CD4-positive, alpha-beta T cell (primary cell): ENCODE measurements at regions not wholly inside any gene's neighbourhood (a gene's known extent, or its start where the extent isn't known, plus 50 kb on each side); places are given as distances from the start of the nearest gene placed in this dataset.

Experiments
- ATAC-seq: fragments of 200-7000 bp; cut with Tn5 transposase; one replicate; pipeline ENCODE4 v1.10.0; 2022; ENCODE audit warnings: mild to moderate bottlenecking; ENCODE audit not compliant: poor library complexity
- CTCF ChIA-PET: fragments of 350-600 bp; sonication (Branson Sonifier 250); formaldehyde crosslinking; loops from one replicate; lab custom pipeline; 2021; ENCODE audit warnings: antibody characterized with exemption, inconsistent platforms; lab: Charles Lee
- POLR2A ChIA-PET: fragments of 350-600 bp; sonication (Branson Sonifier 250); formaldehyde crosslinking; loops from one replicate; lab custom pipeline; 2021; ENCODE audit warnings: antibody characterized with exemption, inconsistent platforms; lab: Charles Lee
- DNase-seq, 14 experiments: peaks; one replicate each; pipeline ENCODE4 v3.0.0-alpha.2; 2013 to 2020; ENCODE audit warnings: mixed read lengths in 2 of 14
- H3K27ac ChIP-seq, 2 donors: one replicate each; pipeline versions ENCODE4 v1.5.1 to v1.7.0; 2013; ENCODE audit warnings: low read length in 2 of 2, low read depth in 1 of 2, mild to moderate bottlenecking in 1 of 2
- H3K27me3 ChIP-seq, 2 experiments: 1 replicate in 1 of 2; 2 replicates in 1 of 2; pipeline versions ENCODE4 v1.6.1 to v1.7.0; 2013; ENCODE audit warnings: low read length in 2 of 2, control low read depth in 1 of 2, mild to moderate bottlenecking in 1 of 2, moderate library complexity in 1 of 2; ENCODE audit not compliant: insufficient read depth in 2 of 2, control insufficient read depth in 1 of 2
- H3K36me3 ChIP-seq: one replicate; pipeline ENCODE4 v1.6.1; 2013; ENCODE audit warnings: low read length, control low read depth; ENCODE audit not compliant: insufficient read depth
- H3K4me1 ChIP-seq: one replicate; pipeline ENCODE4 v1.6.1; 2013; ENCODE audit warnings: low read length, control low read depth; ENCODE audit not compliant: insufficient read depth
- H3K4me3 ChIP-seq: one replicate; pipeline ENCODE4 v1.5.1; 2013; ENCODE audit warnings: mild to moderate bottlenecking, low read length, moderate library complexity
- H3K9me3 ChIP-seq, 2 experiments: 1 replicate in 1 of 2; 2 replicates in 1 of 2; pipeline versions ENCODE4 v1.6.1 to v1.7.0; 2013; ENCODE audit warnings: low read length in 2 of 2, mild to moderate bottlenecking in 2 of 2, control low read depth in 1 of 2, moderate library complexity in 1 of 2; ENCODE audit not compliant: control insufficient read depth in 1 of 2, insufficient read depth in 1 of 2
- H3K27ac Mint-ChIP-seq: one replicate; pipeline ENCODE4 v1.8.0; 2020; ENCODE audit warnings: mixed read lengths
- H3K27me3 Mint-ChIP-seq: one replicate; pipeline ENCODE4 v1.8.0; 2021; ENCODE audit warnings: mixed read lengths
- H3K36me3 Mint-ChIP-seq: one replicate; pipeline ENCODE4 v1.8.0; 2021; ENCODE audit warnings: low read depth, mixed read lengths
- H3K4me1 Mint-ChIP-seq: one replicate; pipeline ENCODE4 v1.8.0; 2021; ENCODE audit warnings: low read depth, mixed read lengths
- H3K4me3 Mint-ChIP-seq: one replicate; pipeline ENCODE4 v1.8.0; 2020; ENCODE audit warnings: mild to moderate bottlenecking, mixed read lengths
- H3K9me3 Mint-ChIP-seq: one replicate; pipeline ENCODE4 v1.8.0; 2020; ENCODE audit warnings: mixed read lengths
- CTCF ChIP-seq: fragments of 200-600 bp; IDR thresholded peaks from one replicate; pipeline ENCODE4 v1.8.0; 2022; ENCODE audit warnings: antibody characterized with exemption, mild to moderate bottlenecking
- intact Hi-C, 2 experiments: fragments of 100-400 bp; cut with DNase I in 1 of 2; cut with micrococcal nuclease in 1 of 2; formaldehyde crosslinking; loops; one replicate each; pipeline versions ENCODE4 v1.15.1 to v1.9.0; 2023 to 2025; cut with DNase I, micrococcal nuclease

GRCh38 chr5:82754036-82754746 is 323.0 kb downstream of the TMEM167A start:
- Mint-ChIP-seq H3K9me3 (no peaks in the 10 kb centered on the region), H3K27ac (no peak overlapping the region), H3K36me3 (no peaks in the 10 kb centered on the region), H3K4me1 (peaks cover 9% of the 10 kb centered on the region), H3K4me3 (no peak overlapping the region), H3K27me3 (no peaks in the 10 kb centered on the region)
- ChIA-PET CTCF (no interaction called here), POLR2A (no interaction called here)
- no peak for TF ChIP-seq CTCF
- Histone ChIP-seq H3K4me3 (no peak overlapping the region), H3K9me3 (no peaks in the 10 kb centered on the region), H3K27ac (no peak overlapping the region), H3K4me1 (no peaks in the 10 kb centered on the region), H3K27me3 (no peaks in the 10 kb centered on the region), H3K36me3 (no peaks in the 10 kb centered on the region)
- ATAC-seq, result no peak
- intact Hi-C loops, result no loop called here
- no peak for DNase-seq

DNA sequence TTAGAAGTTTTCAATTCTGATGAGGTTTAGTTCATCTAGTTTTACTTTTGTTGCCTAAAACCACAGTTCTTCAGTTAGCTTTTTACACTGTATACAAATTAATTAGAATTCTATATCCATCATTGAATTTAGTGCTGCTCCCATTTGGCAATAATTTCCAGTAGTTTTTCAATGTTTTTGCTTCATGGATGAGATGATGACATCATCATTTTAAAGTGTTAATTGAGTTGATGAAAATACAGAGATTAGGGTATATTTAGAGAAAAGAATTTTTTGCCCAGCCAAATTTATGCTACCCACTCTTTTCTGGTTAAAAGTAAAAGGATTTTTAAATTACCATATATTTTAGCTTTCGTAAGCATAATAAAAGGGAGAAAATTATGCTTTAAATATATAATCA is 323.8 kb downstream of the TMEM167A start:
- no peak overlapping the region for H3K27ac Mint-ChIP-seq
- H3K4me1 Mint-ChIP-seq, result peaks cover 17% of the 10 kb centered on the region
- H3K4me3 Mint-ChIP-seq, result no peak overlapping the region
- Histone ChIP-seq H3K27ac (no peak overlapping the region), H3K4me1 (peaks cover 4% of the 10 kb centered on the region), H3K4me3 (no peak overlapping the region), H3K36me3 (no peaks in the 10 kb centered on the region), H3K27me3 (no peaks in the 10 kb centered on the region), H3K9me3 (no peaks in the 10 kb centered on the region)
- intact Hi-C loops, result no loop called here
- H3K36me3 Mint-ChIP-seq, result no peaks in the 10 kb centered on the region
- ChIA-PET POLR2A (no interaction called here), CTCF (no interaction called here)
- ATAC-seq (no peak), DNase-seq (no peak)
- no peaks in the 10 kb centered on the region for H3K9me3 Mint-ChIP-seq
- TF ChIP-seq CTCF, result no peak
- no peaks in the 10 kb centered on the region for H3K27me3 Mint-ChIP-seq

DNA sequence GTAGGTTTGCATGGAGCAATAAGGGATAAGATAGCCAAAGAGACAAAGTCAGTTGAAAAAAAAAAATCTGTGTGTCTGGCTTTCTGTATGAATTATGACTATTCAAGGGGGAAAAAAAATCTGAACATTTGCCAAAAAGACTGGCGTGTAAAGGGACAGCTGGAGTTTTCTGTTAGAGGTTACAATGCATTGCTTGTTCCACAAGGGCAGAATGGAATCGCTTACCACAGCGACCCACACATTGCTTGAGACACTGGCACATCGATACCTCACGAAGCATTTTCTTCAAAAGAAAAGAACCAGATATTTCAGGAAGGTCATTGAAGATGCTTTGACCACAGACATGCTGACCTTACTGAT is 327.8 kb downstream of the TMEM167A start:
- no peaks in the 10 kb centered on the region for H3K27me3 Mint-ChIP-seq
- no peak for ATAC-seq

More for the DNA sequence above, 327.8 kb downstream of the TMEM167A start:
- no peak for TF ChIP-seq CTCF
- no peaks in the 10 kb centered on the region for H3K36me3 ChIP-seq
- Mint-ChIP-seq H3K9me3 (no peaks in the 10 kb centered on the region), H3K27ac (no peak overlapping the region), H3K4me1 (peaks cover 27% of the 10 kb centered on the region), H3K36me3 (no peaks in the 10 kb centered on the region), H3K4me3 (no peak overlapping the region)
- H3K27ac ChIP-seq, result no peak overlapping the region
- H3K4me3 ChIP-seq, result no peak overlapping the region
- CTCF ChIA-PET, result no interaction called here
- H3K4me1 ChIP-seq, result peaks cover 9% of the 10 kb centered on the region
- POLR2A ChIA-PET, result no interaction called here
- no peak for DNase-seq
- intact Hi-C loops, result no loop called here
- H3K9me3 ChIP-seq, result no peaks in the 10 kb centered on the region
- H3K27me3 ChIP-seq, result no peaks in the 10 kb centered on the region
